ENCODE measurements at regions not wholly inside any gene's neighbourhood (a gene's known extent, or its start where the extent isn't known, plus 50 kb on each side); places are given as distances from the start of the nearest gene placed in this dataset.

DNA sequence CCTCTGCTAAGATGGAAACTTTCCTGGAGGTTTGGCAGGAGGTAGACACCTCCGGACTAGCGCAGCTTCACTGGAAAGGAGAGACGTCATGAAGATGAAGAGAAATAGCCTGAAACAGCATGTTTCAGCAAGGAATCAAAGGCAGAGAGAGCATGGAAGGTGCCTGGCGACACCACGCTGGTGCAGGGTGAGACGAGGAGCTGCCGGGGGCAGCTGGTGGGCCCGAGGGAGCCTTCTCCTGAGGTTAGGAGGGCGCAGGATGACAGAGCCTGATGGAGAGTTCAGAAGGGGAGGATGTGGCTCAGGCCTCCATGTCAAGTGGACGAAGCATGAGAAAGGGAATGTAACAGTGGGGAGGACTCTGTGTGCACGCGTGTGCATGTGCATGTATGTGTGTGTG, 113.6 kb downstream of the TPRA1 start:
- peaks cover 0 to 3% (median 0%) of the 10 kb centered on the region in 7 donors for H3K27me3 ChIP-seq
- DNase-seq (no peak), ATAC-seq (no peak)
- H3K4me1 ChIP-seq = peaks cover 0 to 4% (median 0%) of the 10 kb centered on the region in 9 donors
- intact Hi-C loops (cut with DNase I) = no loop called here
- H3K4me3 ChIP-seq = no peak overlapping the region
- H3K36me3 ChIP-seq = no peaks in the 10 kb centered on the region
- no peak overlapping the region for H3K27ac ChIP-seq
- TF ChIP-seq, protein P1, sequence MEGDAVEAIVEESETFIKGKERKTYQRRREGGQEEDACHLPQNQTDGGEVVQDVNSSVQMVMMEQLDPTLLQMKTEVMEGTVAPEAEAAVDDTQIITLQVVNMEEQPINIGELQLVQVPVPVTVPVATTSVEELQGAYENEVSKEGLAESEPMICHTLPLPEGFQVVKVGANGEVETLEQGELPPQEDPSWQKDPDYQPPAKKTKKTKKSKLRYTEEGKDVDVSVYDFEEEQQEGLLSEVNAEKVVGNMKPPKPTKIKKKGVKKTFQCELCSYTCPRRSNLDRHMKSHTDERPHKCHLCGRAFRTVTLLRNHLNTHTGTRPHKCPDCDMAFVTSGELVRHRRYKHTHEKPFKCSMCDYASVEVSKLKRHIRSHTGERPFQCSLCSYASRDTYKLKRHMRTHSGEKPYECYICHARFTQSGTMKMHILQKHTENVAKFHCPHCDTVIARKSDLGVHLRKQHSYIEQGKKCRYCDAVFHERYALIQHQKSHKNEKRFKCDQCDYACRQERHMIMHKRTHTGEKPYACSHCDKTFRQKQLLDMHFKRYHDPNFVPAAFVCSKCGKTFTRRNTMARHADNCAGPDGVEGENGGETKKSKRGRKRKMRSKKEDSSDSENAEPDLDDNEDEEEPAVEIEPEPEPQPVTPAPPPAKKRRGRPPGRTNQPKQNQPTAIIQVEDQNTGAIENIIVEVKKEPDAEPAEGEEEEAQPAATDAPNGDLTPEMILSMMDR (IDR thresholded peaks at IDR 0.05) = no peak
- no peaks in the 10 kb centered on the region for H3K9me3 ChIP-seq
- 77 to 81% methylated on average over 12 of the region's 12 CpGs for WGBS, 2 donors

DNA sequence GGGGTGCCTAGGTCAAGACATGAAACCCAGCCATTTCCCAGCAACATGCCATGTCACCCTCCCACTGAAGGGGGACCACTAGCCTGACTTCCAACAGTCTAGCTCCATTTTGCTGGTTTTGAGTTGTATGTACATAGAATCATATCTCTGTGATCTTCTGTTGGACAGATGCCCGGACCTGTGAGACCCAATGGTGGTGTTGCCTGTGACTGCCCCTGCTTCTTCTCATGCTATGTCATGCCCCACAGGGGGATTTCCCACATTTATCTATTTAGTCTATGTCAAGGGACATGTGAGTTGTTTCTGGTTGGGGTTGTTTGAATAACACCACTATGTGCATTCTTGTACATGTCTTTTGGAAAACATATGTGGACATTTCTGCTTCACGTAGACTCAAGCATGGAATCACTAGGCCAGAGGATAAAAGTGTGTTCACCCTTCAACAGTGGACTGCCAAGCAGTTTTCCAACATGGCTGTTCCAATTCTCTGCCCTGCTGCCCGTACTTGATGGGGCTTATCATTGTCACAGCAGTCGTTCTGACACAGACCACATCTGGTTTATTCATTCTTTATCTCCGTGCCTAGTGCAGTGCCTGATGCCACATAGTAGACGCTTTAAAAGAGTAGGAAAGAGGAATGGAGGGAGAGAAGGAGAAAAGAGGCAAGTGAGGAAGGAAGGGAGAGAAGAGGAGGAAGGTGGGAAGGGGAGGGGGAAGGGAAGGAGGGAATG, 114.4 kb downstream of the TPRA1 start:
- ATAC-seq (no peak), DNase-seq (no peak)
- Histone ChIP-seq H3K27me3 (peaks cover 0 to 3% (median 0%) of the 10 kb centered on the region in 7 donors), H3K27ac (no peak overlapping the region), H3K36me3 (no peaks in the 10 kb centered on the region), H3K4me1 (peaks cover 0 to 4% (median 0%) of the 10 kb centered on the region in 9 donors), H3K4me3 (no peak overlapping the region), H3K9me3 (no peaks in the 10 kb centered on the region)
- intact Hi-C loops (cut with DNase I) = no loop called here
- TF ChIP-seq, protein P1 (IDR thresholded peaks at IDR 0.05) = no peak
- 72 to 73% methylated on average over 6 of the region's 6 CpGs for WGBS, 2 donors

DNA sequence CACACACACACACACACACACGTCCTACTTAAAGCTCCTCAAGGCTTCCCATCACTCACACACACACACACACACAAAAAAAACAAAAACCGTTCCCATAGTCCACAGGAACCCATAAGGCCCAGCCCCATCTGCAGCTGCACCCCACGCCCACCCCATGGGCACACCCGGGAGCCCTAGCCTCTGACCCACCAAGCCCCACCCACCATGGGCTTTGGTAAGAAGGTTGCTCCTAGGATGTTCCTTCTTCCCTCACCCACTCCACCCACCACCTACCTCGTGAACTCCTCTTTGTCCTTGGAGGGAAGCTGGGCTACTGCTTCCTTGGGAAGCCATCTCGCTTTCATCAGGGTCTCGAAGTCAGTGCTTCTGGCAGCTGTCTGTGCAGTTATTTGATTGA, 115.1 kb downstream of the TPRA1 start:
- WGBS, 2 donors = 75 to 77% methylated on average over 7 of the region's 7 CpGs

DNA sequence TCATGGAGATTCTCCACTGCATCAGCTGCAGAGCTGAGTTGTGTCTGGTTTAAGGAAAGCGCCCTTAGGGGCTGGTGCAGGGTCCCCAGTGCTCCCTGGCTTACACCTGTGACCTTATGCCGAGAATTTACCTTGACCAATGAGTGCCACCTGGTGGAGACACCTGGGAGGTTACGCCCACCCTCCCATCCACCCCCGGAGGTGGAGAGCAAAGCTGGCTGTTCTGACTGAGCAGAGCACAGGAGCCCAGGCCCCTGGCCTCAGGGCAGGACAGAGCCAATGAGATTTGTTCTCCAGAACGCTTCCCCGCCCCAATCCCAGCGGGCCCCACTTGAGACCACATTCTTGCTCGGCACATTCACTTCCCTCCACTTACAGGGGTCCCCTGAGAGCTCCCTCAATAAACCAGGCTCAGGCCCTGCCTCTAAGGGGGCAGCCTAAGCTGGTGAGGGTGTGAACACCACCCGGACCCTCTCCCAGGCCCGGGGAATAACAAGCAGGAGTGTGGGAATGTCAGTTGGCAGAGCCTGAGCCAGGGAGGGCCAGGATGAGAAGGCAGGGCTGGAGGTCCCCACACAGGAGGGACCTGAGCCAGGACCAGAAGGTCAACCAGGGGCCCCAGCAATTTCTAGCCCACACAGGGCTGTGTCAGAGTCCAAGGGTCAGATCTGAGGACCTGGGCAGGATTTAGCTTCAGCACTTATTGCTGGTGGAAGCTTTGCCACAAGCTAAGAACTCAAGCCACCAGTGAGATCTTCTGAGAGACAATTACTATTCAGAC, 117.1 kb downstream of the TPRA1 start:
- no peaks in the 10 kb centered on the region for H3K36me3 ChIP-seq
- H3K27ac ChIP-seq = no peak overlapping the region
- TF ChIP-seq, protein P1 (IDR thresholded peaks at IDR 0.05) = peak in 2 of 9 donors; percentile 12 to 16
- H3K27me3 ChIP-seq = peaks cover 0 to 3% (median 0%) of the 10 kb centered on the region in 7 donors
- intact Hi-C loops (cut with DNase I) = no loop called here
- no peak for DNase-seq
- WGBS, 2 donors = 45 to 46% methylated on average over 10 of the region's 10 CpGs
- no peak for ATAC-seq
- no peak overlapping the region for H3K4me3 ChIP-seq
- H3K4me1 ChIP-seq = no peaks in the 10 kb centered on the region
- no peaks in the 10 kb centered on the region for H3K9me3 ChIP-seq

More for the DNA sequence above, 115.1 kb downstream of the TPRA1 start:
- intact Hi-C loops (cut with DNase I) = no loop called here
- ATAC-seq = no peak
- peaks cover 0 to 4% (median 0%) of the 10 kb centered on the region in 9 donors for H3K4me1 ChIP-seq
- no peaks in the 10 kb centered on the region for H3K9me3 ChIP-seq
- no peak for DNase-seq
- H3K27me3 ChIP-seq = peaks cover 0 to 3% (median 0%) of the 10 kb centered on the region in 7 donors
- no peaks in the 10 kb centered on the region for H3K36me3 ChIP-seq
- TF ChIP-seq, protein P1 (IDR thresholded peaks at IDR 0.05) = no peak
- H3K4me3 ChIP-seq = no peak overlapping the region
- no peak overlapping the region for H3K27ac ChIP-seq
